Peyer's patch (tissue), 4 donors: ENCODE measurements at regions not wholly inside any gene's neighbourhood (a gene's known extent, or its start where the extent isn't known, plus 50 kb on each side); places are given as distances from the start of the nearest gene placed in this dataset.

ENCODE experiments used
- DNase-seq, 3 donors: peaks; one replicate each; pipeline ENCODE4 v3.0.0-alpha.2; 2017 to 2019
- H3K27ac ChIP-seq, 4 donors: fragments of 200-600 bp; sonication (generic); one replicate each; pipeline ENCODE4 v1.5.1; 2016 to 2019
- H3K27me3 ChIP-seq, 2 donors: fragments of 200-600 bp; sonication (generic); one replicate each; pipeline ENCODE4 v1.5.1; 2019
- H3K36me3 ChIP-seq, 3 donors: fragments of 200-600 bp; sonication (generic); one replicate each; pipeline ENCODE4 v1.5.1; 2016 to 2019
- H3K4me1 ChIP-seq, 4 donors: fragments of 200-600 bp; sonication (generic); one replicate each; pipeline ENCODE4 v1.5.1; 2016 to 2019
- H3K4me3 ChIP-seq, 4 donors: fragments of 200-600 bp; sonication (generic); 1 replicate in 3 of 4; 2 replicates in 1 of 4; pipeline ENCODE4 v1.5.1; 2016 to 2019; ENCODE audit warnings: mild to moderate bottlenecking in 1 of 4
- H3K9me3 ChIP-seq, 4 donors: fragments of 200-600 bp; sonication (generic); one replicate each; pipeline ENCODE4 v1.5.1; 2016 to 2019; ENCODE audit warnings: mild to moderate bottlenecking in 1 of 4
- POLR2A ChIP-seq, 2 donors: fragments of 450-650 bp; IDR thresholded peaks; one replicate each; pipeline ENCODE4 v1.5.1; 2017; ENCODE audit warnings: antibody characterized with exemption in 2 of 2, mild to moderate bottlenecking in 2 of 2, moderate library complexity in 2 of 2
- TF ChIP-seq, protein P1 (sequence below), 6 experiments: fragments of 450-650 bp in 4 of 6; fragments of 200-600 bp in 2 of 6; sonication (generic) in 1 of 6; IDR thresholded peaks; one replicate each; pipeline ENCODE4 v1.5.1; 2017 to 2019; ENCODE audit warnings: antibody characterized with exemption in 6 of 6, mild to moderate bottlenecking in 3 of 6, moderate library complexity in 1 of 6

DNA sequence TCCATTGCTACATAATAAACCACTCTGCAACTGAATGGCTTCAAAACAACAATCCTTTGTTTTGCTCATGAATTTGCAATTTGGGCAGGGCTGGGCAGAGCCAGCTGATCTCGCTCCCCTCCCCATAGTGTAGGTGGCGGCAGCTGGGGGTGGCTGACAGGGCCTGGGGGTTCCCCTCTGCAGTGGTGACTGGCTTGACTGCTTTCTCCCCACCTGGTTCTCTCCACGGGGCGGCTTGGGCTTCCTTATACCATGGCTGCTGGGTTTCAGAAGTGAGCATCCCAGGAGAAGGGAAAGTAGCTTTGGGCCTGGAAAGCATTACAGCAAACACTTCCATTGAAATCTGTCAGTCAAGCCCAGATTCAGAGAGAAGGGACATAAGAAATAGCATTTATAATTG, 129.7 kb upstream of the ZBTB40 start:
- H3K9me3 ChIP-seq, result no peaks in the 10 kb centered on the region
- H3K36me3 ChIP-seq, result no peaks in the 10 kb centered on the region
- H3K27me3 ChIP-seq, result no peaks in the 10 kb centered on the region
- H3K27ac ChIP-seq, result no peak overlapping the region
- H3K4me1 ChIP-seq, result no peaks in the 10 kb centered on the region
- TF ChIP-seq, protein P1, sequence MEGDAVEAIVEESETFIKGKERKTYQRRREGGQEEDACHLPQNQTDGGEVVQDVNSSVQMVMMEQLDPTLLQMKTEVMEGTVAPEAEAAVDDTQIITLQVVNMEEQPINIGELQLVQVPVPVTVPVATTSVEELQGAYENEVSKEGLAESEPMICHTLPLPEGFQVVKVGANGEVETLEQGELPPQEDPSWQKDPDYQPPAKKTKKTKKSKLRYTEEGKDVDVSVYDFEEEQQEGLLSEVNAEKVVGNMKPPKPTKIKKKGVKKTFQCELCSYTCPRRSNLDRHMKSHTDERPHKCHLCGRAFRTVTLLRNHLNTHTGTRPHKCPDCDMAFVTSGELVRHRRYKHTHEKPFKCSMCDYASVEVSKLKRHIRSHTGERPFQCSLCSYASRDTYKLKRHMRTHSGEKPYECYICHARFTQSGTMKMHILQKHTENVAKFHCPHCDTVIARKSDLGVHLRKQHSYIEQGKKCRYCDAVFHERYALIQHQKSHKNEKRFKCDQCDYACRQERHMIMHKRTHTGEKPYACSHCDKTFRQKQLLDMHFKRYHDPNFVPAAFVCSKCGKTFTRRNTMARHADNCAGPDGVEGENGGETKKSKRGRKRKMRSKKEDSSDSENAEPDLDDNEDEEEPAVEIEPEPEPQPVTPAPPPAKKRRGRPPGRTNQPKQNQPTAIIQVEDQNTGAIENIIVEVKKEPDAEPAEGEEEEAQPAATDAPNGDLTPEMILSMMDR (IDR thresholded peaks at IDR 0.05), result no peak
- TF ChIP-seq POLR2A (IDR thresholded peaks at IDR 0.05), result no peak
- no peak for DNase-seq
- no peak overlapping the region for H3K4me3 ChIP-seq

DNA sequence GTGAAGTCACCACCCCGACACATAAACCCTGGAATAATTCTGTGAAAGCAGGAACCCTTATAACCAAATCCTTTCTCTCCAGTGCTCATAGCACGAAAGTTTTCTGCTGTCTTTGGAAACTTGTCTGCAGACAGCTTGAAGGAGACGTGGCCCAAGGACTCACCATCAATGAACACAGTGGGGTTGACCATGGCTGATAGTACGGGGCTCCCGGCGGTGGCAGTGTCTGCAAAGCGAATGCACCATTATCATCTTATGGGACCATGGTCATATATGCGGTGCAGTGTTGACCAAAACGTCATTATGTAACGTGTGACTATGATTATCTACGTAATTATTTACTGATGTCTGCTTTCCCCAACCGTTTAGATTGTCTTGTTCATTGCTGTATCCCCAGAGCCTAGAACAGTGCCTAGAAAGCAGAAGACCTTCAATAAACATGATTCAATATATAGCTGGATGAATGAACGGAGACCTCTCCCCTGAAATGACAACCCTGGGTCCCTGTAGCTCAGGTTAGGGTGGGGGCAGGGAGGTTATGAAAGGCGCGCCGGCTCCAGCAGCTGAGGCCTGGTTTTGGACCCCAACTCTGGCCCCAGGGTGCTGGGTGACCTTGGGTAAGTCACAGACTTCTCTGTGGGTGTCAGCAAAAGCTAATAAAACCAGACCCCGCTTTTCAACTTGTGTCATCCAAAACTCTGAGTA, 128.4 kb upstream of the ZBTB40 start:
- DNase-seq, result no peak

DNA sequence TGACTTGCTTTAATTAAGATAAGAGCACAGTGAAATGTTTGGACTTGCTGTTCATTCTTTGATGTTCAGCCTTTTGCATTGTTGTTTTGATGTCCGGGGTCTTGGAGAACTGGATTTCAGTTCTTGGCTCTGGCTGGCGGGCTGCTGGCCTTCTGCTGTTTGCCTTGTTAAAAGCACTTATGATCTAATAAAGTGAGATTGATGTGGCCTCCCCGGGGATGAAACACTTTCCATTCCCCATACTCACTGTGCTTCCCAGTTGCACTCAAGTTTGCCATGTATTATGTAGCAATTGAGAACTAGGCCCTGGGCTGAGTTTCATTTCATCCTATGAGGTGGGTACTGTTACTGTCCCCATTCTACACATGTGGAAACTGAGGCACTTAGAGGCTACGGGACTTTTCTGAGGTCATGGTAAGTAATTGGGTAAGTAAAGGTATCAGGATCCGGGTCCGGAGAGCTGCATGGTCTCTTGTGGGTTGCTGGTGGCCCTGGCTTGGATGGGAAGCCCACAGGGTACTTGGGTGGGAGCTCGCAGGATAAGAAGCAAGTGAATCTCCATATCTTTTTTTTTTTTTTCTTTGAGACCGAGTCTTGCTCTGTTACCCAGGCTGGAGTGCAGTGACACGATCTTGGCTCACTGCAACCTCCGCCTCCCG, 127.7 kb upstream of the ZBTB40 start:
- Histone ChIP-seq H3K4me1 (no peaks in the 10 kb centered on the region), H3K27ac (no peak overlapping the region), H3K4me3 (no peak overlapping the region), H3K9me3 (no peaks in the 10 kb centered on the region), H3K27me3 (no peaks in the 10 kb centered on the region), H3K36me3 (no peaks in the 10 kb centered on the region)
- TF ChIP-seq POLR2A (IDR thresholded peaks at IDR 0.05), result no peak
- TF ChIP-seq, protein P1 (IDR thresholded peaks at IDR 0.05), result no peak
- DNase-seq, result no peak

More for the DNA sequence above, 128.4 kb upstream of the ZBTB40 start:
- Histone ChIP-seq H3K36me3 (no peaks in the 10 kb centered on the region), H3K27me3 (no peaks in the 10 kb centered on the region), H3K4me3 (no peak overlapping the region), H3K4me1 (no peaks in the 10 kb centered on the region), H3K9me3 (no peaks in the 10 kb centered on the region), H3K27ac (no peak overlapping the region)
- TF ChIP-seq, protein P1 (IDR thresholded peaks at IDR 0.05), result no peak
- TF ChIP-seq POLR2A (IDR thresholded peaks at IDR 0.05), result no peak

DNA sequence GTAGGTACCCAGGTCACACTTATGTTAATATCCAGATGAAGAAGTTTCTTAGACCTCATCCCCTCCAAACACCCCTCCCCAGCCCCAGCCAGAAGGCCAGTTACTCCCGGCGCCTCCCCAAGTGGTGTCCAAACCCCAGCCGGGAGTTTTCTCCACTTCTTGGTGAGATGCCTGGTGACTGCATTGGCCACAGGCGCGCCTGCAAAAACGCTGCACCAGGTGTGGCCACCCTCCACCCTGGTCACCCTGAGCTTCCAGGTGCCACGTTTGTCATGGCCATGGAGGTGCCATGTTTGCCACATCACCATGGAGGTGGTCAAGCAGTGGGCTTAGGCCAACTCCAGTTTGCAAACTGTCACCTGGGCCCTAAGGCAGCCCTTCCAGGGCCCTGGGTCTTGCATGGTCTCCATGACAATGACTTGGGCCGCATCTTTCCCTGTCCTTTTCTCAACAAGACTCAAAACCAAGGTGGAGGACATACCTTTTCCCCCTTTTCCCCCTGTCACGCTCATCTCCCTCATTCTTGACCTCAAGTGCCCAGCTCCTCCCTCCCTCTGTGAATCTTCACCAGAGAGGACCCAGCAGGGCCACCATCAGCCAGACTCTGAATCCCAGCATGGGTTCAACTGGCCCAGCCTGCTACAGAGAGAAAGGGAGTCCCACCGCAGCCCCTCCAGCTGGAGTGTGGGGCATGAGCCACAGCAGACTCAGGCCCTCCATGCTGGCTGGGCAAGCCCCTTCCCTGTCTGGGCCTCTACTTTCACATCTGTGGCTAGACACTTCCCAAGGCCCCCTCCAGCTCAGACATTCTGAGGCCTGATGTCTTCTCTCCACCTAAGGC, 125.9 kb upstream of the ZBTB40 start:
- DNase-seq, result peak in 1 of 3 donors; percentile 41
- Histone ChIP-seq H3K27ac (no peak overlapping the region), H3K36me3 (no peaks in the 10 kb centered on the region), H3K4me1 (no peaks in the 10 kb centered on the region), H3K4me3 (no peak overlapping the region), H3K9me3 (no peaks in the 10 kb centered on the region), H3K27me3 (no peaks in the 10 kb centered on the region)
- TF ChIP-seq, protein P1 (IDR thresholded peaks at IDR 0.05), result no peak
- no peak for TF ChIP-seq POLR2A (IDR thresholded peaks at IDR 0.05)

DNA sequence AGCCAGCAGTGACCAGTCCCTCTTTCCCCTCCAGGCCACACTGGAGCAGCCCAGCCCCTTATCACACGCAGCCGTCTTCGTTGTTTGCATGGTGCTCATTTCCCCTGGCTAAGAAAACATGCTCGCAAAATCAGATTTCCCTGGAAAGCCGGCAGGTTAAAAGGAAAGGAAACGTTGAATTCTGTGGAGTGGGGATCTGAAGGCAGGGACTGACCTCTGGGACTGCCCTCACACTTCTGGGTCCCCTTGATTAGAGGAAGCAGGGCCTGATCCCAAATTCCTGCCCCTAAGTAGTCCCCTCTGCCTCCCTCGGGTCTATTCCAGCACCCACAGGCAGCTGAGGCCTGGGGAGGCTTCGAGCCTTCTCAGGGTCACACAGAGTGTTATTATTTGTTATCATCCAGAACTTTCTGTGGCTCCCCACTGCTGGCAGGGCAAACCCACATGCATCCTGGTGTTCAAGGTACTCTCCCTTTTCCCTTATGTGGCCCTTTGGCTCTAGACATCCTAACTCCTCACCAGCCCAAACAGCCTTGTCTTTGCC, 125.2 kb upstream of the ZBTB40 start:
- no peak for DNase-seq
- H3K4me1 ChIP-seq, result no peaks in the 10 kb centered on the region
- H3K4me3 ChIP-seq, result no peak overlapping the region
- no peak for TF ChIP-seq POLR2A (IDR thresholded peaks at IDR 0.05)
- TF ChIP-seq, protein P1 (IDR thresholded peaks at IDR 0.05), result no peak
- no peaks in the 10 kb centered on the region for H3K9me3 ChIP-seq
- no peaks in the 10 kb centered on the region for H3K36me3 ChIP-seq
- no peaks in the 10 kb centered on the region for H3K27me3 ChIP-seq
- H3K27ac ChIP-seq, result no peak overlapping the region
